GM21367 (cell line): ENCODE measurements at regions not wholly inside any gene's neighbourhood (a gene's known extent, or its start where the extent isn't known, plus 50 kb on each side); places are given as distances from the start of the nearest gene placed in this dataset.
"Not testable (repeated sequence)": the region's sequence is repeated elsewhere in the genome, so short reads cannot be mapped to it uniquely, and the experiment has no call there.

Experiments used
- ATAC-seq: cut with Tn5 transposase; IDR thresholded peaks from one replicate; pipeline ENCODE4 v1.9.1; 2021; ENCODE audit not compliant: unreplicated experiment

DNA sequence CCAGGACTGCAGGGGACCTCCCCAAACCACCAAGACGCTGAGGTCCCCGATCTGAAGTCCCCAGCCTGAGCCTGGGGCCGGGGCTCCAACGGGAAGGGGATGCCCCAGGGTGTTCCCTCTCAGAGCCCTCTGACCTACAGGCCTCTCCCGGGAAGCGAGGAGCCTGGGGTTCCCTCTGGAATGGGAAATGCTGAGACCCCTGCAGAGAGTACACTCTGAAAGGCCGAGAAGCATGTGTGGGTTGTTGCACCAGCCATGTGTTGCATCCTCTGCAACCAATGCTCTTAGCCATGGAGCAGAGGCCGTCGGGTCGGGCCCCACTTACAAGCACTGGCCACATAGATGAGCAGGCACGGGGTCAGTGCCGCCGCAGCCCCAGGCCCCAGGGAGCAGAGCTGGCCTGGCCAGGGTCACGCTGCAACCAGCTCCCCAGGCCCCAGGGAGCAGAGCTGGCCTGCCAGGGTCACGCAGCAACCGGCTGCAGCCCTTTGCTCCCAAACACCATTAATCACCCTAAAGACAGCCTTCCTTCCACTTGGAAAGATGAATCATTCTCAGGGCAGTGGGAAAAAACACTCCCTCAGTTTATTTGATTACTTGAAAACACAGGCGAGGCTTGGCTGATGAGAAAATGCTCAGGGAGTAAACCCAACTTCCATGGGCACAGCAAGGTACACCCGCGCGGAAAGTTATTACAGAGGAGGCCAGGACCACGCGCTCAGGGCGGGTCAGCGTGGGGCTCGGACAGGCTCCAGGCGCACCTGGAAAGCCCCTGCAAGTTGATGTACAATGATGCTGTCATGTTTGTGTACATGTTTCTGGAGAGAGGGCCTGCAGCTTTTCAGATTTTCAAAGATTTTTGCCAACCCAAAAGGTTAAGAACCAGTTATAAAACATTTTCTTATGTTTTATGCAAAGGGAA, 78.0 kb upstream of the AFDN start:
- no peak for ATAC-seq

DNA sequence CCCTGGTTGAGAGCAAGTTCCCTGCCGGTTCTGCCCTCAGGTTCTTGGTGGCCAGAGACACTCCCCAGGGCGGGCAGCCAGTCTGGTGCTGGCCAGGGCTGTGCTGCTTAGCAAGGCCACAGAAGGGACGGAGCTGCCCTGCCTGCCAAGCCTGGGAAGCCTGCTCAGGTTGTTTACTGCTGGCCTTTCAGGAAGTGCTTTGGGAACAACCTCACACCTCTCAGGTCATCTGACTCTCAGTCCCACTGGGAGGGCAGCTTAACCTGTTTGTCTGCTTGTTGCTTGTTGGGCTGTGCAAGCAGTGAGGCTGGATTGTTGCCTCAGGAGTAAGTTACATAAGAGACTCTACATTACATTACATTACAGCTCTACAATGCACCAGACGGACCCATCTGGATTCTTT, 75.8 kb upstream of the AFDN start:
- ATAC-seq: no peak

DNA sequence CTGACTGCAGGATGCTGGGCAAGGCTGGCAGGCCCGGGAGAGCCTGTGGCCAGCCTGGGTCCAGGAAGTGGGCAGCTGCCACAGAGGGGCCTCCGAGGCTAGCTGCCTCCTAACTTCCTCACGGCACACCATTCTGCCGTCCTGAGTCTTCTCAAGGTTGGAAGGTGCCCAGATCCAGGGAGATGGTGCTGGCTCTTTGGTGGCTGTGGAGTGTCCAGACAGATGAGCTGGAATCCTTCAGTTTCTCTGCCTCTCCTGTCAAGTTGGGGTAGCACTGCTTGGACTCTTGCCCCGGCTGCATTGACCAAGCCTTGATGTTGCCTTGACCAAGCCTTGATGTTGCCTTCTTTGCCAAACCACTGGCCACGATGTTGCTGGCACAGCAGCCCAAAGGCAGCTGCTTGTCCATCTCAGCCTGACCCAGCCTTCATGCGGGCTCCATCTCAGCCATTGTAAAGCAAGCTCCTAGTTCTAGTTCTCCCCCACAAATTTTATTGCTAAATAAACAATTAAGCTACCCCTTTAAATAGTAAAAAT, 75.1 kb upstream of the AFDN start:
- ATAC-seq: no peak

DNA sequence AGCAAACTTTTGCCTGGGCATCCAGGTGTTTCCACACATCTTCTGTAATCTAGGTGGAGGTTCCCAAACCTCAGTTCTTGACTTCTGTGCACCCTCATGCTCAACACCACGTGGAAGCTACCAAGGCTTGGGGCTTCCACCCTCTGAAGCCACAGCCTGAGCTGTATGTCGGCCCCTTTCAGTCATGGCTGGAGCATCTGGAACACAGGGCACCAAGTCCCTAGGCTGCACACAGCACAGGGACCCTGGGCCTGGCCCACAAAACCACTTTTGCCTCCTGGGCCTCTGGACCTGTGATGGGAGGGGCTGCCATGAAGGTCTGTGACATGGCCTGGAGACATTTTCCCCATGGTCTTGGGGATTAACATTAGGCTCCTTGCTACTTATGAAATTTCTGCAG, 73.4 kb upstream of the AFDN start:
- ATAC-seq: not testable (repeated sequence)

GRCh38 chr6:167754691-167755090, 72.0 kb upstream of the AFDN start:
- no peak for ATAC-seq

GRCh38 chr6:167755461-167755860, 71.2 kb upstream of the AFDN start:
- ATAC-seq: no peak

GRCh38 chr6:167756597-167756996, 70.1 kb upstream of the AFDN start:
- no peak for ATAC-seq

DNA sequence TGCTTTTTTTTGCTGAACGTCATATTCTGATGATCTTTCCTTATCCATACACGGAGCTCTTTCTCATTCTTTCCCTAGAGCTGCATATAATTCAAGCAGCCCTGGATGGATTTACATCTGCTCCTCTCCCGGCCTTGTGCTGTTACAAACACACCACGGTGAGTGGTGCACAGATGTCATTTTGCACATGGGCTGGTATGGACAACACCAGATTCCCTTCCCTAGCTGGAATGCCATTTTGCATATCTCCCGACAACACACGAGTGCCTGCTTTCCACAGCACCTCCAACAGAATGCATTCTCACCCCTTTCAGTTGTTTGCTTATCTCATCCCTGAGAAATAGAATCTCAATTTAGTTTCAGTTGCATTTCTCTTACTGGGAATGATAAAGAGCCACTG, 69.5 kb upstream of the AFDN start:
- ATAC-seq: no peak

DNA sequence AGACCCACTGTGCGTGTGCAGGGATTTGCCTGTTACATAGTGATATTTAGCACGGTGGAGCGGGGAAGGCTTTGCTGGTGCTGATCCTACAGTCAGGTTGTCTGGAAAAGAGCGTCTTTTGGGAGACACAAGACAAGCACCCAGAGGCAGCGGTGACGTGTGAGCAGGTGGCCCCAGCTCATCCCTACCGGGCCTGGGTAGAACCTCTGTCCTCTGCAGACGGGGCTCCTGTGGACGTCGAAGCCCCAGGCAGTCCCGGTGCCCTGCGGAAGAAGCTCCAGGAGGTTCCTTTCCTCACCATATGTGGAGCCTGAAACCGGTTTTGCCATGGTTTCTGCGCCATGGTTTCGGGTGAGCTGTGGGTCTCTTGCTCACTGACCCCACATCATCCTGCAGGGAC, 68.9 kb upstream of the AFDN start:
- ATAC-seq: no peak

- ATAC-seq: no peak
Measured at GRCh38 chr6:167758309-167759023, 68.2 kb upstream of the AFDN start.

DNA sequence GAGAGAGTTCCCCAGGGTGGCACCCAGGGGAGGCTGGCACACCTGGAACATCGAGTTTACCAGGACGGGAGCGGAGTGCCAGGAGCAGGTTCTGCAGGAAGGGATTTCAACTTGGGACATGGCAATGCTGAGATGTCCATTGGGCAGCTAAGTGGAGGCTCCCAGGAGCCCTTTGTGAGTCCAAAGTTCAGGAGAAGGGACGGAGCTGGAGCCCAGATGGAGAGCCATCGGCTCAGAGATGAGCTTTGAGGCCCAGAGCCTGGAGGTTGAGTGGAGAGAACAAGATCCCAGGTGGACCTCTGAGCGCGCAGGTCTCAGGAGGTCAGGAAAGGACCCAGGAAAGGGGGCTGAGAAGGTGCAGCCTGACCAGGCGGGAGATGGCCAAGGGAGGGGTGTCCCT, 67.5 kb upstream of the AFDN start:
- no peak for ATAC-seq

- ATAC-seq: no peak
Measured at GRCh38 chr6:167759912-167760311, 66.8 kb upstream of the AFDN start.

DNA sequence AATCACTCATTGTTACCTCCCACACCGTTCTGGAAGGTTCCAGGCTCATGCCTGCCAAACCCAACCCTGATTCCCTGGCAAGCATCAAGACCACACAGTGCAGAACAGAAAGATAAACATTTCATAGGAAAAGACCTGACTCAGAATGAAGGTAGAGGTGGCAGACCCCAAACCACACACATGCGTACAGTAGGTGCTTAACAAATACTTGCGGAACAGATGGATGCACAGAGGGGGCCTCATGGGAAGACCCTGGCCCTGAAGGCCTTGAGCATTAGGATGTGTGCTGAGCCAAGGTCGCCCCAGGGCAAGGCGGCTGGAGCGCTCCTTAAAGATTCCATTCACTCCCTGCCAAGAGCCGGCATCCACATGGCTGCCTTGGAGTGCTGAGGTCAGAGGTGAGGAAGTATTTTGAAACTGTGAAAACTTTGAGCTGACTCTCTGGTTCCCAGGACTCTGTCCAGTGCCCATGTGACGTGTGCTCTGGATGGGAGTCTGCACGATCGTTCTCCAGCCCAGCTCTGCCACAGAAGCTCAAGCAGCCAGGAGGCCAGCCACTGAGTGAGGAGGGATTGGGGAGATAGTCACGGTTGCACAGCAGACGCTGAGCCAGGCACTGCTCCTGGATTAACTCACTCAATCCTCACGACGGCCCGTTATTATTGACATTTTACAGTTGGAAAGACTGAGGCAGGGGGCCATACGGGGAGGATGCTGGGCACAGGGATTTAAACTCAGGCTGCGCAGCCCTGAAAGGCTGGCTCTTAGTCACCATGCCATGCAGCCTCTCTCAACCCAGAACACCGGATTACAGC, 65.5 kb upstream of the AFDN start:
- ATAC-seq: no peak

DNA sequence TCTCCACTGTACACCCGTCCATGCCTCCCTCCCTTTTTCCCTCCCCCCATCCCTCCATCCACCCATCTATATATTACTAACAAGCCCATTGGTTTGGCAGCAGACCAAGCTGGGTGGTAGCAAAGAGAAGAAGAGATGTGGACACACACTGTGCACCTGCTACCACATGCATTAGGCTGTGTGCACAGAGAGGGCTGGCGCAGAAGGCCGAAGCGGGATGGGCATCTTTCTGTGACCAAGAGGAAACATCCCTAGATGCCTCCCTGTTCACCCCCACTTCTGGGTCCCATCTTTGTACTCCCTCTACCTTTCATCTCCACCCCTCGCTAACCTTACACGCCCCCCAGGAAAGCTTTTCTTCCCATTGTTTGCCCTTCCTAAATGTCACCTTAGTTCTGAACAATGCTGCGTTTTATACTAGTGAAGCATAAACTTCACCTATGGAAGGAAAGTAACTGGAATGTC, 64.9 kb upstream of the AFDN start:
- no peak for ATAC-seq

DNA sequence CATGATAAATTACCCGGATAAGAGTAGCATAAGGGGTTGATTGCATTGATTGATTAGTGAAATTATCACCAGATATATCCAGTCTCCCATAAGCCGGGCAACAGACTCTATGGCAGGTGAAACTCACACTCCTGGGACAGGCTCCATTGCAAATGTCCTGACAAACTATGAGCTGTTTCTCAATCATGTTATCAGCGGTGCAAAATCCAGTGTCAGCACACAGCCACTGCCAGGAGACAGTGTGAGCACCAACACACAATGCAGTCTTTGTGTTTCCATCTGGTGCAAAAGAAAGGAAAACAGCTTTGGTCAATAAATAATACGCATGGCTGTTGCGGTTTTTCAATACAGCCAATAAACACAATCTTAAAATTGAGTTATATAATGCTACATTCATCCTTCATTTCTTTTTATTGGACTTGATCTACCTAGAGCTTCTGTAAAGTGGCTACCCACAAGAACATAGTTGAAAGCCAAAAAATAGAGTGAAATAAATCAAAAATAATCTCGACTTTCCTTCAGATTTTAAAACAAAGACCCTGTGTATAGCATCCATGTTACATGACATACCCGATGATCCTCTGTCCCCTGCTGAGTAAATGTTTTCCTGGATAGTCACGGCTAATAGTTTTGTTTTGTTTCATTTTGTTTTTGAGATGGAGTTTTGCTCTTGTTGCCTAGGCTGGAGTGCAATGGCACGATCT, 64.3 kb upstream of the AFDN start:
- no peak for ATAC-seq

GRCh38 chr6:167763056-167763944, 63.4 kb upstream of the AFDN start:
- no peak for ATAC-seq

DNA sequence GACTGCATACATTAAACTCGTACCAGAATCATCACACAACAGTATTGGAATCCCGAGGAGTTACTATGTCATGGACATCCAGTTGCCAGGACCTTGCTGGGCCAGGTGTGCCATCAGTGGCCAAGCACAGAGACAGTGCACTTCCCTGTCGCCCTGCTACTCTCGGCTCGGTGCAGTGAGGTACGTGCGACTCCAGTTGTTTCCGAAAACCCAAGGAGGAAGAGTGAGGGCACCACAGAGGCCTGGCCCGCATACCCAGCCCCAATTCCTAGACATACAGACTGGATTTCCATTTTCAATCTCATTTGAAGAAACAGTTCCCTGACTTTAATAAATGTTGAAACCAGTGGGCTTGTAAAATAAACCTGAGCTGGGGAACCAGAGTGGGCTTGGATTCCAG, 62.5 kb upstream of the AFDN start:
- no peak for ATAC-seq

DNA sequence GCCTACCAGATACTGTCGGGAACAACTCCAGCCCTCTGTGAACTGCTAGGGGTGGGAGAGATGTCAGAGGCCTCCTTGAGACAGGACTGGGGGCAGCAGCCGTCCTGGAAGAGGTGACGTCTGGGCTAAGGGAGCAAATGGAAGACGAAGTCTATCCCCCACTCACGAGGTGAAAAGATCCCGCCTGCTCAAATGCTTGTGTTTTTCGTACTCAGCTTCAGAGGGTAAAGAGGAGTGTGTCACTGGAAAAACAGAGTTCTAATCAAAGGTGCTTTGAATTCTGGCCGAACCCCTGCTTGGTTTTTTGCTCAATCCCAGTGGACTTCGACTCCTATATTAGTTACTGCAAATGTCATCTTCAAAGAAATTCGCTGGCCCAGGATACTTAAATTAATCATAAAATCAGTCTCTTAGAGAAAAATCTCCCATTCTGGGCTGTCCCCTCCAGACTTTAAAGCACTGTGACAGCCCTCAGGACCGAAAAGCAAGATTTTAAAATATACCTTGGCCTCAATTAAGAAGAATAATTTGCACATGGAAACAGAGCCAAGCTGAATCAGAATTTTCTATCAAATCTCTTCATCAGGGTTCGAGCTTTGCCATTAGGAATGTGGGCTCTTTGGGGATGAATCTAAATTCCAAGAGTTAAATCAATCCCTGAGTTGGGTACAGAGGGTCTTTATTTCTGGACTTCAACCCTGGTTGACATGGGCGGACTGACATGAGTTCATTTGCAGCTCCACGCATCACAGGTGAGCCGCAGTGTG, 61.8 kb upstream of the AFDN start:
- ATAC-seq: no peak
